SIG-M5 treated with dmso at 0.1 percent for 504 hours (cell line): ENCODE measurements at regions not wholly inside any gene's neighbourhood (a gene's known extent, or its start where the extent isn't known, plus 50 kb on each side); places are given as distances from the start of the nearest gene placed in this dataset.
"Not testable (repeated sequence)": the region's sequence is repeated elsewhere in the genome, so short reads cannot be mapped to it uniquely, and the experiment has no call there.

Experiments
- DNase-seq: peaks from one replicate; lab custom pipeline; 2025; ENCODE audit not compliant: unreplicated experiment; lab: John Stamatoyannopoulos, UW

GRCh38 chr9:117649126-117649525 is 55.1 kb upstream of the TLR4 start:
- no peak for DNase-seq

- DNase-seq: no peak
Measured at GRCh38 chr9:117644932-117645636, 59.1 kb upstream of the TLR4 start.

- DNase-seq: peak; percentile 77
Measured at GRCh38 chr9:117644133-117644931, 59.9 kb upstream of the TLR4 start.

GRCh38 chr9:117643288-117643654 is 60.9 kb upstream of the TLR4 start:
- no peak for DNase-seq

- DNase-seq: not testable (repeated sequence)
Measured at GRCh38 chr9:117642571-117643287, 61.5 kb upstream of the TLR4 start.

GRCh38 chr9:117636681-117637080 is 67.5 kb upstream of the TLR4 start:
- DNase-seq: no peak

GRCh38 chr9:117625154-117625553 is 79.0 kb upstream of the TLR4 start:
- no peak for DNase-seq

- DNase-seq: no peak
Measured at GRCh38 chr9:117624106-117624505, 80.1 kb upstream of the TLR4 start.

- no peak for DNase-seq
Measured at GRCh38 chr9:117622347-117622746, 81.9 kb upstream of the TLR4 start.

- DNase-seq: no peak
Measured at GRCh38 chr9:117616431-117616831, 87.8 kb upstream of the TLR4 start.

GRCh38 chr9:117612317-117612716 is 91.9 kb upstream of the TLR4 start:
- no peak for DNase-seq

- no peak for DNase-seq
Measured at GRCh38 chr9:117597977-117598376, 106.2 kb upstream of the TLR4 start.

GRCh38 chr9:117596678-117597077 is 107.5 kb upstream of the TLR4 start:
- no peak for DNase-seq

- DNase-seq: no peak
Measured at GRCh38 chr9:117595650-117596049, 108.6 kb upstream of the TLR4 start.

GRCh38 chr9:117587263-117587662 is 116.9 kb upstream of the TLR4 start:
- DNase-seq: no peak

- no peak for DNase-seq
Measured at GRCh38 chr9:117574099-117574498, 130.1 kb upstream of the TLR4 start.

- DNase-seq: no peak
Measured at GRCh38 chr9:117564839-117565238, 139.4 kb upstream of the TLR4 start.

- DNase-seq: no peak
Measured at GRCh38 chr9:117561761-117562160, 142.4 kb upstream of the TLR4 start.

GRCh38 chr9:117555964-117556629 is 141.2 kb upstream of the ASTN2 start:
- peak; percentile 47 for DNase-seq

- no peak for DNase-seq
Measured at GRCh38 chr9:117552811-117553210, 138.0 kb upstream of the ASTN2 start.

GRCh38 chr9:117551171-117551570 is 136.3 kb upstream of the ASTN2 start:
- no peak for DNase-seq
